PC-9 (cell line): ENCODE measurements at regions not wholly inside any gene's neighbourhood (a gene's known extent, or its start where the extent isn't known, plus 50 kb on each side); places are given as distances from the start of the nearest gene placed in this dataset.

Experiments used
- CTCF ChIP-seq: fragments of 200-600 bp; sonication (generic); conservative IDR thresholded peaks from 2 replicates; pipeline ENCODE4 v1.6.1; 2017; ENCODE audit warnings: mixed run types, antibody characterized with exemption, mild to moderate bottlenecking, moderate library complexity
- EZH2 ChIP-seq: fragments of 200-600 bp; sonication (generic); IDR thresholded peaks from 2 replicates; pipeline ENCODE4 v1.8.0; 2017; ENCODE audit warnings: antibody characterized with exemption, low read depth

DNA sequence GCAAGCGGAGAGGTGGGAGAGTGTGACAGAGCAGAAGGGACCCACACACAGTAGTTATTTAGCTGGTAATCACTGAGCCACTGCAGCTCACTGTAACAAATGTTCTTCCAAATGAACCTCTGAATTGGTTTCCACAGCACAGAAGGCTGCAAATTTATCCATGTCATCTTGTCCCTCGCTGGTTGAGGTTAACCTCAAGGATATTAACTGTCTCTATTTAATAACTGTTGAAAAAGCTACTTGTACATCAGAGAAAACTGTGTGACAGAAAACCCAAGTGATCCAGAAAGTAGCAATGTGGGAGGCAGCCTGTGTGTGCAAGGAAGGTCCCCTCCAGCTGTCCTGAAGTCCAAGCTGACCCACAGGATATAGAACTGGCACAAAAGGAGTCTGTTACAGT is 153.6 kb downstream of the DSEL start:
- no peak for TF ChIP-seq CTCF
- TF ChIP-seq EZH2 = no peak
